ENCODE measurements at regions not wholly inside any gene's neighbourhood (a gene's known extent, or its start where the extent isn't known, plus 50 kb on each side); places are given as distances from the start of the nearest gene placed in this dataset.

DNA sequence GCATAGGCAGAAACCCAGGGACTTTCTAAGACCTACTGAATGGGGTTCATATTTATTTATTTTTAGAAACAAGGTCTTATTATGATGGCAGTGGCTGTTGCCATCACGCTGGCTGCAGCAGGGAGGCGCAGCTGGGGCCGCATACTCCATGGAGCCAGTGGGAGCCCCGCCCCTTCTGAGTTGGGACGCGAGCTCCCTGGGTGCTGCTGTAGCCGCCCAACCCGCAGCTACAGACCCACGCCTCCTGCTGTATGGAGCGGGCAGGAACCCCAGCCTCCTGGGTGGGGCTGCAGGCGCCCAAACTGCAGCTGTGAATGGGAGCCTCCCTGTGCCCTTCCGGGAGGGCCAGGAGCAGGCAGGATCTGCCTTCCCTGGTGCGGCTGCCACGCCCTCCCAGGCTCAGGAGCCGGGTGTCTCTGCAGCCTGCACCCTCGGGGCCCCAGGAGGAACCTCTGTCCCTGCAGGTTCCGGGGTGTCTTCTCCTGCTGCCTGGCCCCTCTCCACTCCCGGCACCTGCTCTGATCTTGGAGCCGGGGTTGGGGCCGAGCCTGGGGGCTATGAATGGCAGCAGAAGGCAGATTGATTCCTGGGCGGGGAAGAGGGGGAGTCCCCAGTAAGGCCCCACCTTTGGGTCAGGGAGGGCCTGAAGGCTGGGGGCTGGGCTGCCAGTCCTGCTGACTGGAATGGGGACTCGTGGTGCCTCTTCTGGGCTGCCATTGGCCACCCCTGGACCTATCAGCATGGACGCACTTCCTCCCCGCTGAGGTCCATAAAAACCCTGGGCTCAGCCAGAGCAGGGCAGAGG lies 66.5 kb upstream of the LRRN2 start:
- H3K27ac ChIP-seq (ENCODE audit: insufficient read length, low read depth, low read length) = no peak overlapping the region
- no peak overlapping the region for H3K56ac ChIP-seq (ENCODE audit: insufficient read length, low read depth, low read length)
- no peaks in the 10 kb centered on the region for H3K79me2 ChIP-seq (ENCODE audit: insufficient read depth, low read length)
- no CpG with 5 or more reads among the region's 24 CpGs for WGBS (ENCODE audit: extremely low coverage, insufficient read length, low lambda C conversion rate)
- peaks cover 7% of the 10 kb centered on the region; the same call in 1 of the 2 replicates for H3K4me1 ChIP-seq (ENCODE audit: insufficient read depth, low read length)
- no peak overlapping the region for H3K23ac ChIP-seq (ENCODE audit: insufficient read length, low read depth, low read length)
- H3K27ac Mint-ChIP-seq = no peak overlapping the region
- H2BK120ac ChIP-seq (ENCODE audit: low read depth, low read length, poor library complexity, severe bottlenecking) = no peak overlapping the region
- no peak overlapping the region for H2BK5ac ChIP-seq (ENCODE audit: insufficient read length, low read length)
- no peak overlapping the region for H2BK15ac ChIP-seq (ENCODE audit: low read depth, low read length)
- no peaks in the 10 kb centered on the region for H3K36me3 Mint-ChIP-seq (ENCODE audit: insufficient read depth in 1 of 3, low read depth in 3 of 3)
- H3K9me3 Mint-ChIP-seq = peaks cover 0 to 2% of the 10 kb centered on the region in 2 experiments; a peak in 3 of 5 replicates
- H3T11ph ChIP-seq (ENCODE audit: low read length) = no peak overlapping the region
- H3K23me2 ChIP-seq (ENCODE audit: insufficient read length, low read depth, low read length, poor library complexity, severe bottlenecking) = no peaks in the 10 kb centered on the region
- H4K5ac ChIP-seq (ENCODE audit: insufficient read length, low read depth, low read length) = no peak overlapping the region
- peaks cover 24% of the 10 kb centered on the region in 2 experiments for H3K4me1 Mint-ChIP-seq
- H3K27me3 ChIP-seq (ENCODE audit: insufficient read depth, low read length) = no peaks in the 10 kb centered on the region
- no peak overlapping the region for H3K18ac ChIP-seq (ENCODE audit: insufficient read length, low read depth, low read length)
- H4K91ac ChIP-seq (ENCODE audit: insufficient read length, low read depth, low read length) = no peak overlapping the region
- H2BK12ac ChIP-seq (ENCODE audit: insufficient read length, low read depth, low read length) = no peak overlapping the region
- H4K8ac ChIP-seq (replicated peaks; ENCODE audit: insufficient read length, low read depth, low read length) = no peak overlapping the region
- no peaks in the 10 kb centered on the region for H3K79me1 ChIP-seq (ENCODE audit: insufficient read depth, low read depth, low read length, poor library complexity, severe bottlenecking)
- no peaks in the 10 kb centered on the region for H4K20me1 ChIP-seq (ENCODE audit: control insufficient read depth, insufficient read depth, insufficient read length)
- H2BK20ac ChIP-seq (ENCODE audit: low read depth, low read length, poor library complexity, severe bottlenecking) = no peak overlapping the region
- no peak overlapping the region for H3K9ac ChIP-seq (ENCODE audit: extremely low read depth, insufficient read length, low read length)
- H3K4me2 ChIP-seq (ENCODE audit: insufficient read depth, insufficient read length, low read length) = no peak overlapping the region
- H3K27me3 Mint-ChIP-seq (ENCODE audit: low read depth) = peaks cover 18% of the 10 kb centered on the region
- no peak overlapping the region for H3K4me3 Mint-ChIP-seq
- H2AK5ac ChIP-seq (ENCODE audit: insufficient read length, low read length) = no peak overlapping the region
- no peaks in the 10 kb centered on the region for H3K9me3 ChIP-seq (ENCODE audit: control insufficient read depth, low read depth, low read length)
- no peak overlapping the region for H2AFZ ChIP-seq (ENCODE audit: low read length)
- no peak overlapping the region for H3K4ac ChIP-seq (ENCODE audit: low read depth, low read length)
- DNase-seq = peak; percentile 86
- TF ChIP-seq, protein P1, sequence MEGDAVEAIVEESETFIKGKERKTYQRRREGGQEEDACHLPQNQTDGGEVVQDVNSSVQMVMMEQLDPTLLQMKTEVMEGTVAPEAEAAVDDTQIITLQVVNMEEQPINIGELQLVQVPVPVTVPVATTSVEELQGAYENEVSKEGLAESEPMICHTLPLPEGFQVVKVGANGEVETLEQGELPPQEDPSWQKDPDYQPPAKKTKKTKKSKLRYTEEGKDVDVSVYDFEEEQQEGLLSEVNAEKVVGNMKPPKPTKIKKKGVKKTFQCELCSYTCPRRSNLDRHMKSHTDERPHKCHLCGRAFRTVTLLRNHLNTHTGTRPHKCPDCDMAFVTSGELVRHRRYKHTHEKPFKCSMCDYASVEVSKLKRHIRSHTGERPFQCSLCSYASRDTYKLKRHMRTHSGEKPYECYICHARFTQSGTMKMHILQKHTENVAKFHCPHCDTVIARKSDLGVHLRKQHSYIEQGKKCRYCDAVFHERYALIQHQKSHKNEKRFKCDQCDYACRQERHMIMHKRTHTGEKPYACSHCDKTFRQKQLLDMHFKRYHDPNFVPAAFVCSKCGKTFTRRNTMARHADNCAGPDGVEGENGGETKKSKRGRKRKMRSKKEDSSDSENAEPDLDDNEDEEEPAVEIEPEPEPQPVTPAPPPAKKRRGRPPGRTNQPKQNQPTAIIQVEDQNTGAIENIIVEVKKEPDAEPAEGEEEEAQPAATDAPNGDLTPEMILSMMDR (conservative IDR thresholded peaks at IDR 0.05) = no peak; the same call in 1 of the 3 replicates
- peak overlapping the region; percentile 56; the same call in 1 of the 2 replicates for H3K14ac ChIP-seq (ENCODE audit: insufficient read depth, low read length)
